Endothelial cell of umbilical vein (primary cell): ENCODE measurements at regions not wholly inside any gene's neighbourhood (a gene's known extent, or its start where the extent isn't known, plus 50 kb on each side); places are given as distances from the start of the nearest gene placed in this dataset.

Experiments used
- CTCF ChIP-seq, 2 donors: IDR thresholded peaks; 1 replicate in 1 of 2; 2 replicates in 1 of 2; pipeline ENCODE4 v1.5.1; 2011; ENCODE audit warnings: low read length in 2 of 2, mild to moderate bottlenecking in 2 of 2, moderate library complexity in 2 of 2, control low read depth in 1 of 2, inconsistent platforms in 1 of 2, low read depth in 1 of 2; ENCODE audit not compliant: insufficient read depth in 1 of 2; ENCODE audit errors: extremely low read depth in 1 of 2
- EZH2 ChIP-seq: IDR thresholded peaks from 2 replicates; pipeline ENCODE4 v1.6.1; 2012; ENCODE audit warnings: borderline replicate concordance, low read depth, mild to moderate bottlenecking, moderate library complexity, low read length, inconsistent platforms; ENCODE audit not compliant: severe bottlenecking
- FOS ChIP-seq: IDR thresholded peaks from 2 replicates; pipeline ENCODE4 v1.6.1; 2011; ENCODE audit warnings: mild to moderate bottlenecking, low read length, moderate library complexity, borderline replicate concordance; ENCODE audit not compliant: insufficient read depth
- GATA2 ChIP-seq: IDR thresholded peaks from 2 replicates; pipeline ENCODE4 v1.7.0; 2011; ENCODE audit warnings: low read depth, mild to moderate bottlenecking, moderate library complexity, mixed read lengths, low read length; ENCODE audit not compliant: insufficient read length, insufficient read depth
- JUN ChIP-seq: IDR thresholded peaks from 2 replicates; pipeline ENCODE4 v1.6.1; 2011; ENCODE audit warnings: borderline replicate concordance, low read depth; ENCODE audit not compliant: insufficient read length, insufficient read depth
- MAX ChIP-seq: IDR thresholded peaks from 2 replicates; pipeline ENCODE4 v1.6.1; 2011; ENCODE audit not compliant: insufficient read depth, insufficient read length
- POLR2A ChIP-seq: IDR thresholded peaks from 2 replicates; pipeline ENCODE4 v1.6.1; 2012; ENCODE audit warnings: low read depth, mild to moderate bottlenecking, control low read depth, low read length
- POLR2AphosphoS5 ChIP-seq: IDR thresholded peaks from 2 replicates; pipeline ENCODE4 v1.6.1; 2012; ENCODE audit warnings: low read depth, mild to moderate bottlenecking, control low read depth, low read length, moderate library complexity; ENCODE audit not compliant: insufficient read depth

- TF ChIP-seq CTCF (IDR thresholded peaks at IDR 0.05; ENCODE audit: extremely low read depth in 1 of 2, insufficient read depth in 1 of 2, low read depth in 1 of 2, low read length in 2 of 2) (no peak), POLR2A (no peak), POLR2AphosphoS5 (no peak), EZH2 (no peak), MAX (no peak), GATA2 (no peak), FOS (no peak), JUN (no peak)
These were observed 1462.3 kb upstream of the CADM2 start for GRCh38 chr3:83496462-83496861.
